ENCODE measurements at regions not wholly inside any gene's neighbourhood (a gene's known extent, or its start where the extent isn't known, plus 50 kb on each side); places are given as distances from the start of the nearest gene placed in this dataset.
A peak's percentile ranks its signal among the peaks of the same experiment; 100 is the strongest.

DNA sequence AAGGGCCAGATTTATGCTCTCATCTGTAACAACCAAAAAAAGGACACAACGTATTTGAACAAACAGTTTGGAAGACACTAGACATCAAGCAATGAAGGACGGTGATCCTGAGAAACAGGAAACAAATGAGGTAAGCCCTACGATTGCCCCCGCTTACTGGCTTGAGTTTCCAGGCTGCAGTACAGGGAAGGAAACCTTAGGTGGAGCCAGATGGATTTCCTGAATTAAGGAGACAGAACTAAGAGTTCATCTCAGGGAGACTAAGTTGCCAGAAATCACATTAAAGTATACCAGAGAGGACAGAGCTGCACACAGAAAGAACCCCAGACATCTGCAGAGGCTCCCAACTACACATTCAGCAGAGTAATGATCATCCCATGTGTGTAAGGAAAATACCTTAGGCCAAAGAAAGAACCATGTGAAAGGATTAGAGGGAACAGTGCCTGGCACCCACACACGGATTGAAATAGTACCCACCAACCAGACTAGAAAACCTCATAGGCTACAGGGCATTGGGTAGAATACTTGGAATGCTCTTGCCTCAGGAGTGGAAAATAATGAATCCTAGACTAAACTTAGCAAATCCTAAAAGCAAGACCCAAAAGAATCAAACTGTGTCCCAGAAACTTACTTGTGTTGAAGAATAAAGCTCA, 99.3 kb upstream of the NIPBL start:
- TF ChIP-seq, protein P1, sequence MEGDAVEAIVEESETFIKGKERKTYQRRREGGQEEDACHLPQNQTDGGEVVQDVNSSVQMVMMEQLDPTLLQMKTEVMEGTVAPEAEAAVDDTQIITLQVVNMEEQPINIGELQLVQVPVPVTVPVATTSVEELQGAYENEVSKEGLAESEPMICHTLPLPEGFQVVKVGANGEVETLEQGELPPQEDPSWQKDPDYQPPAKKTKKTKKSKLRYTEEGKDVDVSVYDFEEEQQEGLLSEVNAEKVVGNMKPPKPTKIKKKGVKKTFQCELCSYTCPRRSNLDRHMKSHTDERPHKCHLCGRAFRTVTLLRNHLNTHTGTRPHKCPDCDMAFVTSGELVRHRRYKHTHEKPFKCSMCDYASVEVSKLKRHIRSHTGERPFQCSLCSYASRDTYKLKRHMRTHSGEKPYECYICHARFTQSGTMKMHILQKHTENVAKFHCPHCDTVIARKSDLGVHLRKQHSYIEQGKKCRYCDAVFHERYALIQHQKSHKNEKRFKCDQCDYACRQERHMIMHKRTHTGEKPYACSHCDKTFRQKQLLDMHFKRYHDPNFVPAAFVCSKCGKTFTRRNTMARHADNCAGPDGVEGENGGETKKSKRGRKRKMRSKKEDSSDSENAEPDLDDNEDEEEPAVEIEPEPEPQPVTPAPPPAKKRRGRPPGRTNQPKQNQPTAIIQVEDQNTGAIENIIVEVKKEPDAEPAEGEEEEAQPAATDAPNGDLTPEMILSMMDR (IDR thresholded peaks at IDR 0.05): peak in 1 of 3 donors; percentile 20
- no peak for TF ChIP-seq POLR2AphosphoS5 (IDR thresholded peaks at IDR 0.05)
- no peak for TF ChIP-seq POLR2A (IDR thresholded peaks at IDR 0.05)

Measured in breast epithelium (tissue), 3 donors.